ENCODE measurements at regions not wholly inside any gene's neighbourhood (a gene's known extent, or its start where the extent isn't known, plus 50 kb on each side); places are given as distances from the start of the nearest gene placed in this dataset.

GRCh38 chr5:2239201-2239910 is 356.6 kb upstream of the IRX4 start:
- H3K27ac Mint-ChIP-seq = no peak overlapping the region
- H3K4me1 Mint-ChIP-seq = no peaks in the 10 kb centered on the region
- H3K36me3 Mint-ChIP-seq = no peaks in the 10 kb centered on the region
- ATAC-seq (ENCODE audit: low read depth) (no peak), DNase-seq (ENCODE audit: low spot score in 2 of 2) (no peak)
- H3K4me3 Mint-ChIP-seq = no peak overlapping the region
- H3K9me3 Mint-ChIP-seq = peaks cover 6% of the 10 kb centered on the region
- no peaks in the 10 kb centered on the region for H3K27me3 Mint-ChIP-seq

GRCh38 chr5:2238732-2239131 is 356.0 kb upstream of the IRX4 start:
- no peak overlapping the region for H3K4me3 Mint-ChIP-seq
- no peaks in the 10 kb centered on the region for H3K36me3 Mint-ChIP-seq
- ATAC-seq (ENCODE audit: low read depth) (no peak), DNase-seq (ENCODE audit: low spot score in 2 of 2) (no peak)
- peaks cover 10% of the 10 kb centered on the region for H3K9me3 Mint-ChIP-seq
- H3K27ac Mint-ChIP-seq = no peak overlapping the region
- no peaks in the 10 kb centered on the region for H3K27me3 Mint-ChIP-seq
- H3K4me1 Mint-ChIP-seq = no peaks in the 10 kb centered on the region

- Mint-ChIP-seq H3K27me3 (peaks cover 1% of the 10 kb centered on the region), H3K36me3 (no peaks in the 10 kb centered on the region), H3K27ac (no peak overlapping the region), H3K9me3 (no peaks in the 10 kb centered on the region), H3K4me3 (no peak overlapping the region), H3K4me1 (no peaks in the 10 kb centered on the region)
- DNase-seq (ENCODE audit: low spot score in 2 of 2) (no peak), ATAC-seq (ENCODE audit: low read depth) (no peak)
These were observed 344.7 kb upstream of the IRX4 start for GRCh38 chr5:2227433-2227832.

GRCh38 chr5:2224689-2225088 is 342.0 kb upstream of the IRX4 start:
- ATAC-seq (ENCODE audit: low read depth) = no peak
- Mint-ChIP-seq H3K9me3 (no peaks in the 10 kb centered on the region), H3K4me1 (no peaks in the 10 kb centered on the region), H3K27ac (no peak overlapping the region), H3K36me3 (no peaks in the 10 kb centered on the region), H3K27me3 (peaks cover 2% of the 10 kb centered on the region), H3K4me3 (no peak overlapping the region)
- DNase-seq (ENCODE audit: low spot score in 2 of 2) = no peak

- H3K27me3 Mint-ChIP-seq = peaks cover 4% of the 10 kb centered on the region
- peaks cover 7% of the 10 kb centered on the region for H3K9me3 Mint-ChIP-seq
- H3K36me3 Mint-ChIP-seq = no peaks in the 10 kb centered on the region
- no peak overlapping the region for H3K4me3 Mint-ChIP-seq
- H3K4me1 Mint-ChIP-seq = no peaks in the 10 kb centered on the region
- DNase-seq (ENCODE audit: low spot score in 2 of 2) (no peak), ATAC-seq (ENCODE audit: low read depth) (no peak)
- H3K27ac Mint-ChIP-seq = no peak overlapping the region
These were observed 340.6 kb upstream of the IRX4 start for GRCh38 chr5:2223303-2223702.

- ATAC-seq (ENCODE audit: low read depth) = no peak
- H3K36me3 Mint-ChIP-seq = no peaks in the 10 kb centered on the region
- DNase-seq (ENCODE audit: low spot score in 2 of 2) = no peak
- no peaks in the 10 kb centered on the region for H3K4me1 Mint-ChIP-seq
- H3K27ac Mint-ChIP-seq = no peak overlapping the region
- H3K4me3 Mint-ChIP-seq = no peak overlapping the region
- H3K27me3 Mint-ChIP-seq = peaks cover 4% of the 10 kb centered on the region
- H3K9me3 Mint-ChIP-seq = peaks cover 7% of the 10 kb centered on the region
These were observed 339.7 kb upstream of the IRX4 start for GRCh38 chr5:2222246-2222992.

- Mint-ChIP-seq H3K9me3 (peaks cover 7% of the 10 kb centered on the region), H3K4me3 (no peak overlapping the region), H3K27ac (no peak overlapping the region), H3K4me1 (no peaks in the 10 kb centered on the region), H3K27me3 (peaks cover 3% of the 10 kb centered on the region), H3K36me3 (no peaks in the 10 kb centered on the region)
- no peak for ATAC-seq (ENCODE audit: low read depth)
- no peak for DNase-seq (ENCODE audit: low spot score in 2 of 2)
These were observed 338.7 kb upstream of the IRX4 start for GRCh38 chr5:2221450-2221849.

GRCh38 chr5:2220741-2221140 is 338.0 kb upstream of the IRX4 start:
- no peak overlapping the region for H3K4me3 Mint-ChIP-seq
- no peak for ATAC-seq (ENCODE audit: low read depth)
- DNase-seq (ENCODE audit: low spot score in 2 of 2) = no peak
- H3K27me3 Mint-ChIP-seq = peaks cover 3% of the 10 kb centered on the region
- no peak overlapping the region for H3K27ac Mint-ChIP-seq
- H3K9me3 Mint-ChIP-seq = peaks cover 7% of the 10 kb centered on the region
- no peaks in the 10 kb centered on the region for H3K36me3 Mint-ChIP-seq
- no peaks in the 10 kb centered on the region for H3K4me1 Mint-ChIP-seq

- Mint-ChIP-seq H3K36me3 (no peaks in the 10 kb centered on the region), H3K27me3 (peaks cover 3% of the 10 kb centered on the region), H3K9me3 (peaks cover 7% of the 10 kb centered on the region), H3K27ac (no peak overlapping the region), H3K4me1 (no peaks in the 10 kb centered on the region), H3K4me3 (no peak overlapping the region)
- ATAC-seq (ENCODE audit: low read depth) (no peak), DNase-seq (ENCODE audit: low spot score in 2 of 2) (no peak)
These were observed 336.5 kb upstream of the IRX4 start for GRCh38 chr5:2219149-2219776.

GRCh38 chr5:2217219-2217618 is 334.5 kb upstream of the IRX4 start:
- Mint-ChIP-seq H3K27me3 (peaks cover 3% of the 10 kb centered on the region), H3K4me3 (no peak overlapping the region), H3K27ac (no peak overlapping the region), H3K36me3 (no peaks in the 10 kb centered on the region), H3K4me1 (no peaks in the 10 kb centered on the region), H3K9me3 (peaks cover 7% of the 10 kb centered on the region)
- no peak for DNase-seq (ENCODE audit: low spot score in 2 of 2)
- no peak for ATAC-seq (ENCODE audit: low read depth)

GRCh38 chr5:2214910-2215590 is 332.3 kb upstream of the IRX4 start:
- DNase-seq (ENCODE audit: low spot score in 2 of 2) (no peak), ATAC-seq (ENCODE audit: low read depth) (no peak)
- no peak overlapping the region for H3K27ac Mint-ChIP-seq
- H3K36me3 Mint-ChIP-seq = no peaks in the 10 kb centered on the region
- H3K9me3 Mint-ChIP-seq = peaks cover 7% of the 10 kb centered on the region
- H3K4me1 Mint-ChIP-seq = no peaks in the 10 kb centered on the region
- no peak overlapping the region for H3K4me3 Mint-ChIP-seq
- H3K27me3 Mint-ChIP-seq = peaks cover 3% of the 10 kb centered on the region

- no peak overlapping the region for H3K27ac Mint-ChIP-seq
- ATAC-seq (ENCODE audit: low read depth) (no peak), DNase-seq (ENCODE audit: low spot score in 2 of 2) (no peak)
- no peaks in the 10 kb centered on the region for H3K4me1 Mint-ChIP-seq
- no peaks in the 10 kb centered on the region for H3K9me3 Mint-ChIP-seq
- H3K27me3 Mint-ChIP-seq = no peaks in the 10 kb centered on the region
- no peaks in the 10 kb centered on the region for H3K36me3 Mint-ChIP-seq
- no peak overlapping the region for H3K4me3 Mint-ChIP-seq
These were observed 330.5 kb upstream of the IRX4 start for GRCh38 chr5:2213121-2213730.

- ATAC-seq (ENCODE audit: low read depth) (no peak), DNase-seq (ENCODE audit: low spot score in 2 of 2) (no peak)
- H3K4me1 Mint-ChIP-seq = no peaks in the 10 kb centered on the region
- no peaks in the 10 kb centered on the region for H3K36me3 Mint-ChIP-seq
- no peaks in the 10 kb centered on the region for H3K9me3 Mint-ChIP-seq
- H3K27ac Mint-ChIP-seq = no peak overlapping the region
- no peaks in the 10 kb centered on the region for H3K27me3 Mint-ChIP-seq
- no peak overlapping the region for H3K4me3 Mint-ChIP-seq
These were observed 329.8 kb upstream of the IRX4 start for GRCh38 chr5:2212481-2212880.

GRCh38 chr5:2208239-2208544 is 325.5 kb upstream of the IRX4 start:
- H3K36me3 Mint-ChIP-seq = no peaks in the 10 kb centered on the region
- H3K4me3 Mint-ChIP-seq = no peak overlapping the region
- ATAC-seq (ENCODE audit: low read depth) = no peak
- peaks cover 6% of the 10 kb centered on the region for H3K9me3 Mint-ChIP-seq
- no peak for DNase-seq (ENCODE audit: low spot score in 2 of 2)
- no peak overlapping the region for H3K27ac Mint-ChIP-seq
- H3K27me3 Mint-ChIP-seq = peaks cover 3% of the 10 kb centered on the region
- H3K4me1 Mint-ChIP-seq = no peaks in the 10 kb centered on the region

Measured in memory B cell (primary cell).